Stimulated activated CD8-positive, alpha-beta memory T cell treated with anti-CD3 and anti-CD28 coated beads, Interleukin-4, amount 100 ng/mL, for 24 hours (primary cell): ENCODE measurements at regions not wholly inside any gene's neighbourhood (a gene's known extent, or its start where the extent isn't known, plus 50 kb on each side); places are given as distances from the start of the nearest gene placed in this dataset.

Experiments
- DNase-seq: peaks from one replicate; pipeline ENCODE4 v3.0.0-alpha.2; 2020; ENCODE audit warnings: low read depth

GRCh38 chr22:49586873-49587272 is 240.8 kb downstream of the BRD1 start:
- DNase-seq: no peak

DNA sequence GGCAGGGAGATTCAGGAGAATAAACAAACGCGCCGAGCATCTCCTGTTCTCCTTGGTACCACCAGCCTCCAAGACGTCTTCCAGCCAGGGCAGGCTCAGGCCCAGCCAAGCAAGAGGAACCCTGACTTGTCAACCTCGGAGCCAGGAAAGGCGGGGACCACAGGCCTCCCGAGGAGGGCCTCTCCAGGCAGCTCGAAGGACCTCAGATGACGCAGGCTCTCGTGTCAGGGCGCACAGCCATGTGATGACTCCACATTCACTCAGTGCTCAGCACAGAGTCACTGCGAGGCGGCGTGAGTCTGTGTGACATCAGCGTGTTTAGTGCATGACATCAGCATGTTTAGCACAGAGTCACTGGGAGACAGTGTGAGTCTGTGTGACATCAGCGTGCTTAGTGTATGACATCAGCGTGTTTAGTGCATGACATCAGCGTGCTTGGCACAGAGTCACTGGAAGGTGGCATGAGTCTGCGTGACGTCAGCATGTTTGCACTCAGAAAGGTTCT is 241.4 kb downstream of the BRD1 start:
- DNase-seq: no peak

GRCh38 chr22:49585461-49586243 is 242.0 kb downstream of the BRD1 start:
- DNase-seq: no peak

GRCh38 chr22:49583886-49584505 is 243.7 kb downstream of the BRD1 start:
- no peak for DNase-seq

DNA sequence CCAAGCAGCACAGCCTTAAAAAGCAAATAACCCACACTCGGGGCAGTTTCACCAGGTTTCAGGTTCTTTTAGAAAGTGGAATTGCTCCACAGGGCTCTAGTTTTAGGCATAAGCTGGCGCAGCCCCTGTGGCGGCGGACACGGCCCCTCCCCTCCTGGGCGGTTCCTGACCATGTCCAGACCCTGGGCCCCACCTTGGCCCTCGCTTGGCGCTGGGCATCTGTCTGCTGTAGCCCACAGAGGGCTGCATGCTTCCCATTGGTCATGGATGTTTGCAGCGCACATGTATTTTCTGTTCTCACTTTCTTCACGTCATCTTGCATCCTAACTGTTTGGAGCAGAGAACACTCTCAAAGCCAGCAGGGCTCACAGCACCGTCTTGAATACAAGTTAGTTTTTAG is 244.3 kb downstream of the BRD1 start:
- no peak for DNase-seq

DNA sequence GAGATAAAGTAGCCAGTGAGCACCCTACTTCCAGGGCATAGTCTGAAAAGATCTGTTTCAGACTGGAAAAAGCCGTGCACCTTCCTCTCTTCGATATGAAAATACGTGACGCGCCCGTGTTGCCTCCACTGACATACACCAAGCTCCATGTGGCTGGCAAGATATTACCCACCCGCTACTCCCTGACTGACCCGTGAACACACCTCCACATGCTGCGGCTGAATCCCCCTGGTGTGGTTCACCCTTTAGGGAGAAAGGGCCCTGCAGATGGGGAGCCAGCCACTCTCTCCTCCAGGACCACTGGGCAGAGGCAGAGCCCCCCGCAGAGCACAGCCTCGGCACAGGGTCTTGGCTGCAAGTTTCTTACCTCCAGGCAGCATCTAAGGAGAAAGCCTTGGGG is 245.0 kb downstream of the BRD1 start:
- no peak for DNase-seq

DNA sequence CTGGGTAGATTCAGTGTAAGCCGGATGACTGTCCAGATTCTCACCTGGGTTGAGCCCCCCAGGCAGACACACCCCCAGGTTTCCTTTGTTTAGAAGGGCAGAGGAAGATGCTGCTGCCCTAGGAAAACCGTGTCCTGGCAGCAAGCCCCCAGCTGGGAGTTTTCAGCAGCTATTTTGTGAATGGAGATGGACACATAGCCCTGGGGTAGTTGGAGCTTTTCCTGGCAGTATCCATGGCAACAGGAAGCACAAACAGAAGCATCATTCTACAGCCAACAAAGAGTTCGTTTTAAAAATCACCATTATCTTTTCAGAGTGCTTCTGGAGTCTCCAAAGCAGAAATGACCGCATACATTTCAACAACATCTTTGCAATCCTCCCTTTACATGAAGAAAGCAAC is 245.5 kb downstream of the BRD1 start:
- DNase-seq: no peak

- no peak for DNase-seq
Observed at GRCh38 chr22:49580024-49580423, 247.6 kb downstream of the BRD1 start.

GRCh38 chr22:49577168-49578060 is 250.3 kb downstream of the BRD1 start:
- no peak for DNase-seq

DNA sequence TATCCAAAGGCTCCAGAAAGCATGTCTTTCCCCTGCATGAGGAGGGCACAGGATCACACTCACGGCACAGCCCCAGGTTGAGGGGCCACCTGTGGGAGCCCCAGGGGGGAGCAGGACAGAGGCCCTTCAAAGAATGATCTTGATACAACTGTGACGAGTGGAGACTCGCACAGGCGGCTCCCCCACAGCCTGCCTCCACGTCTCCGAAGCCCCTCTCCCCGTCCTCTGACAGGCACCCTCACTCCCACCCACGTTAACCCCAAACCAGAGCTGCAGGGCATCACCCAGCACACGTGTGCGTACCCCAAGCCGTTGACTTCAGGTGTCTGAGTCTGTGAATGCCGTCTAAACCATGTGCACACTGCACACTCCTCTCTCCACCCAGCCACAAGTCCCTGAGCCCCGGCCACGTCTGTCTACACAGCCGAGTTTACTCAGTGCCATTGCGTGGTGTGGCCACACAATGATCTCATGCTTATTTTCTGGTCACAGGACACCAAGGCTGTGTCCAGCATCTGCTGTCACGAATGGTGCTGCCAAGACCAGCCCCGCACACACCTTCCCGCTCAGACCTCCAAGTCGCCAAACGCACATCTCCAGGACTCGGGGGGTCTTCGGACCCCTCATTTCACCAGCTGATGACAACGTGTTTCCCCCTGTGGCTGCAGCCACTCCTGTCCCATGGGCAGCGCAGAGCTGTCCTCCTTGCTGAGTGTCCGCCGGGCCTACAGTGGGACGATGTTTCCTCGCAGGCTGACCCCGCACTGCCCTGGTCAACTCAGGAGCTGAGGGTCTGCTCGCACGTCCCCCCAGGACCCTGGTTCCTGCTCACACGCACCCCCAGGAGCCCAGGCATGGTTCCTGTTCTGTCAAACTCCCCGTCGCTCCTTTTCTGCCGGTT is 251.2 kb downstream of the BRD1 start:
- no peak for DNase-seq

- DNase-seq: no peak
Observed at GRCh38 chr22:49575703-49576081, 252.0 kb downstream of the BRD1 start.

- DNase-seq: no peak
Observed at GRCh38 chr22:49574881-49575702, 252.6 kb downstream of the BRD1 start.

DNA sequence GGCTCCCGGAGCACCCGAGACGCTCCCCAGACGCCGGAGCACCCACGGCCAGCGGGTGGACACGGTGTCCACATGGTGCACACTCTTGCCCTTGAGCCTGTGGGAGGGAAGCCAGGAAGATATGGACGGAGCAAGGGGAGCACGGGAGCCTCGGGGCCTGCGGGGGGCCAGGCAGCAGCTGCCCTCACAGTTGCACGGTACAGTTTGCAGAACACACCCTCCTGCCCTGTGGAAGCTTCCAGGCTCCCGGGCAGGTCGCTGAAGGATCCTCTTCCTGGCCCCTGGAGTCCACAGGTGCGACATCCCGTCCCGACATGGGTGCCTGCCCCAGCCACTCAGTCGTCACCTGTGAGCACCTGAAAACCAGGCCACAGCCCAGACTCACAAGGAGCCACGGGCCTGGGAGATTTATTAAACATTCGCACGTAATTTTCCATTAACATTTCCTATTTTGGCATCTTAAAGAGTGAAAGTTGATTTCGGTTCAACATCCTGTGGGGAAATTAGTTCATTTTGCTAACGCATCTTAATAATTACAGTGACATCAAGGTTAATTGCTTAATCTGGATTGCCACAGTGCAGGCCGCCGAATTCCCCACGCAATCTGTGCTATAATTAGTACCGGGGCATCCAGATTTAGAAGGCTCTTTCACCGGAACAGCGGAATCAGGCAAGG is 253.3 kb downstream of the BRD1 start:
- DNase-seq: no peak

- no peak for DNase-seq
Observed at GRCh38 chr22:49573109-49573765, 254.4 kb downstream of the BRD1 start.

- DNase-seq: no peak
Observed at GRCh38 chr22:49571326-49571725, 256.3 kb downstream of the BRD1 start.

- no peak for DNase-seq
Observed at GRCh38 chr22:49570032-49570848, 257.4 kb downstream of the BRD1 start.

DNA sequence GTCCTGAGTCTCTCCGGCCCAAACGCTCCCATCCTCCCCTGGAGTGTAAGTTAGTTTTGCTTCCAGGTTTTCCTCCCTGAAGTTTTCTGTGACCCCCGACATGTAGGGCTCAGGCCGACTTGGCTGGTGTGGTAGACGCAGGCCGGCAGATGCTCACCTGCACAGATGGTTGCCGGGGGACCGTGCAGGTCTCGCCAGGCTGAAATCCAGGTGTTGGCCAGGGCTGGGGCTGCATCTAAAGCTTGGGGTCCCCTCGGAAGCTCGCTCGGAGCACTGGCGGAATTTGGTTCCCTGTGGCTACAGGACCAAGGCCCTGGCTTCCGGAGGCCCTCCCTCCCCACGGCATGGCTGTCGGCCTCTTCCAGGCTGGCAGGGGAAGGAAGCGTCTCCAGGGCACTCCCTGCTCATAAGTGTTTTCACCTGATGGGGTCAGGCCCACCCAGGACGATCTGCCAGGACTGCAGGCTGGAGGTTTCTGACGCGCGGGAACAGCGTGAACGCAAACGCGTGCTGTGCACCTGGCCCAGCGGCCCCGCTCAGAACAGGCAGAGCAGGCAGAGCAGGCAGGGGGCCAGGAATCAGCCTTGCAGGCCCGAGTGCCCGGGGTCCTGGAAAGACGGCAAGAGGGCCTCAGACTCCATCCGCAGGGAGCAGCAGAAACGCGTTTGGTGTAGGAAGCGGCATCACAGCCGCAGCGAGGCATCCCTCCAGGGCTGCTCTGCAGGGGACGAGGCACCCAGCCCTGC is 258.2 kb downstream of the BRD1 start:
- no peak for DNase-seq

GRCh38 chr22:49568751-49569285 is 258.9 kb downstream of the BRD1 start:
- no peak for DNase-seq
